HG03066 (cell line): ENCODE measurements at regions not wholly inside any gene's neighbourhood (a gene's known extent, or its start where the extent isn't known, plus 50 kb on each side); places are given as distances from the start of the nearest gene placed in this dataset.

Source experiments
- ATAC-seq: cut with Tn5 transposase; IDR thresholded peaks from one replicate; pipeline ENCODE4 v1.9.1; 2021; ENCODE audit warnings: low read depth; ENCODE audit not compliant: unreplicated experiment

GRCh38 chr1:25063591-25064416 is 133.7 kb upstream of the RUNX3 start:
- ATAC-seq, result no peak

GRCh38 chr1:25062621-25063255 is 132.7 kb upstream of the RUNX3 start:
- no peak for ATAC-seq

GRCh38 chr1:25061261-25061995 is 131.4 kb upstream of the RUNX3 start:
- no peak for ATAC-seq

- no peak for ATAC-seq
Observed at GRCh38 chr1:25057188-25057587, 127.1 kb upstream of the RUNX3 start.

- no peak for ATAC-seq
Observed at GRCh38 chr1:25056536-25056935, 126.5 kb upstream of the RUNX3 start.

GRCh38 chr1:25055961-25056360 is 125.9 kb upstream of the RUNX3 start:
- no peak for ATAC-seq

GRCh38 chr1:25055324-25055780 is 125.3 kb upstream of the RUNX3 start:
- no peak for ATAC-seq

GRCh38 chr1:25054526-25055323 is 124.6 kb upstream of the RUNX3 start:
- no peak for ATAC-seq

- ATAC-seq, result no peak
Observed at GRCh38 chr1:25053576-25054250, 123.6 kb upstream of the RUNX3 start.

GRCh38 chr1:25051906-25052305 is 121.8 kb upstream of the RUNX3 start:
- no peak for ATAC-seq

- ATAC-seq, result no peak
Observed at GRCh38 chr1:25051504-25051903, 121.4 kb upstream of the RUNX3 start.

GRCh38 chr1:25050165-25050564 is 120.1 kb upstream of the RUNX3 start:
- no peak for ATAC-seq

GRCh38 chr1:25049190-25049589 is 119.1 kb upstream of the RUNX3 start:
- no peak for ATAC-seq

- no peak for ATAC-seq
Observed at GRCh38 chr1:25048728-25049127, 118.7 kb upstream of the RUNX3 start.

- ATAC-seq, result no peak
Observed at GRCh38 chr1:25047506-25048240, 117.6 kb upstream of the RUNX3 start.

- no peak for ATAC-seq
Observed at GRCh38 chr1:25046194-25046532, 116.1 kb upstream of the RUNX3 start.

GRCh38 chr1:25045480-25046193 is 115.6 kb upstream of the RUNX3 start:
- no peak for ATAC-seq

- ATAC-seq, result no peak
Observed at GRCh38 chr1:25043228-25043580, 113.1 kb upstream of the RUNX3 start.
